Psoas muscle (tissue), 7 donors: ENCODE measurements at regions not wholly inside any gene's neighbourhood (a gene's known extent, or its start where the extent isn't known, plus 50 kb on each side); places are given as distances from the start of the nearest gene placed in this dataset.

Experiments used
- ATAC-seq, 4 donors: fragments of 200-7000 bp; cut with Tn5 transposase; one replicate each; pipeline ENCODE4 v1.9.1; 2020; ENCODE audit warnings: moderate library complexity in 3 of 4, mild to moderate bottlenecking in 2 of 4
- DNase-seq, 2 donors: peaks; one replicate each; pipeline ENCODE4 v3.0.0-alpha.2; 2020
- H3K27ac ChIP-seq: fragments of 200-600 bp; one replicate; pipeline ENCODE4 v1.8.0; 2022
- H3K27me3 ChIP-seq, 3 donors: fragments of 200-600 bp in 1 of 3; one replicate each; pipeline versions ENCODE4 v1.6.1 to v1.8.0; 2013 to 2022; ENCODE audit warnings: low read length in 2 of 3, mild to moderate bottlenecking in 2 of 3, moderate library complexity in 1 of 3; ENCODE audit not compliant: insufficient read depth in 3 of 3
- H3K36me3 ChIP-seq, 2 donors: fragments of 200-600 bp in 1 of 2; one replicate each; pipeline versions ENCODE4 v1.6.1 to v1.8.0; 2013 to 2022; ENCODE audit warnings: low read depth in 1 of 2, mild to moderate bottlenecking in 1 of 2, moderate library complexity in 1 of 2; ENCODE audit not compliant: insufficient read depth in 1 of 2
- H3K4me1 ChIP-seq: fragments of 200-600 bp; one replicate; pipeline ENCODE4 v1.8.0; 2022
- H3K4me3 ChIP-seq: fragments of 200-600 bp; one replicate; pipeline ENCODE4 v1.8.0; 2022; ENCODE audit warnings: mild to moderate bottlenecking
- H3K9me3 ChIP-seq: fragments of 200-600 bp; one replicate; pipeline ENCODE4 v1.8.0; 2022
- CTCF ChIP-seq: fragments of 200-600 bp; IDR thresholded peaks from one replicate; pipeline ENCODE4 v1.8.0; 2022; ENCODE audit warnings: antibody characterized with exemption
- WGBS, 3 donors: extraction: QIAGEN DNeasy Blood & Tissue Kit; methylation state at CpG; one replicate each; pipeline versions ENCODE4 v1.1.6 to v1.1.7; 2013; 5-methylcytosine and 5-hydroxymethylcytosine counted together
- intact Hi-C, 2 donors: fragments of 100-400 bp; cut with DNase I; formaldehyde crosslinking; loops; one replicate each; pipeline versions ENCODE4 v1.11.0 to v1.14.2; 2022
- donor health status: healthy with polysubstance abuse.
- donor health status: DM: no; HTN: no; CAD: no; lungs with moderate emphysema.
- donor health status: Bipolar disorder and iron deficiency.
- donor health status: healthy.
- donor health status: DM: yes; HTN: yes; CAD: no.
- donor health status: DM: no; HTN: no; CAD: no.
- donor health status: DM: yes; HTN: yes; CAD: no.

DNA sequence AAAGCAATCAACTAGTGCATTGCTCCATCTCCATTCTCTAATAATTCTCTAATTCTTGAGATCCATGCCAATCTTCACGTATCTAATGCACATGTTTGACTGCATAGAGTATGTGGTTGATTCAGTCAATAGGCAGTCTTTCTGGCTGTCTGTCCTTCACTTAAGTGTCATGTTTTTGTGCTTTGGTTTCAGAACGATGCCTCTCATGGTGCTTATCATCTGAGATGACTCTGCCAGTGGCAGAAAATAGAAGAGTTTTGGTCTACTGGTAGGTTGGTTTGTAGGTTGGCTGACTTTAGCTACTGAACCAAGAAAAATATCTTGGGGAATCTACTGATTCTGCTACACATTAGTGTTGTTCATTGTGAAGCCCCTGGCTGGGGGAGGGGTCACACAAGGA, 364.2 kb downstream of the SFMBT2 start:
- H3K9me3 ChIP-seq, result no peaks in the 10 kb centered on the region
- H3K27ac ChIP-seq, result no peak overlapping the region
- WGBS, 3 donors, result 78 to 81% (median 81%) methylated on average over 2 of the region's 2 CpGs
- no peaks in the 10 kb centered on the region for H3K36me3 ChIP-seq
- intact Hi-C loops, result no loop called here
- H3K4me3 ChIP-seq, result no peak overlapping the region
- no peaks in the 10 kb centered on the region for H3K27me3 ChIP-seq
- TF ChIP-seq CTCF, result no peak
- DNase-seq, result no peak
- no peaks in the 10 kb centered on the region for H3K4me1 ChIP-seq
- ATAC-seq, result no peak

- H3K36me3 ChIP-seq, result no peaks in the 10 kb centered on the region
- WGBS, 3 donors, result 49 to 62% (median 51%) methylated on average over 4 of the region's 4 CpGs
- H3K27me3 ChIP-seq, result no peaks in the 10 kb centered on the region
- no peaks in the 10 kb centered on the region for H3K9me3 ChIP-seq
- H3K4me1 ChIP-seq, result no peaks in the 10 kb centered on the region
- ATAC-seq (no peak), DNase-seq (no peak)
- no peak overlapping the region for H3K4me3 ChIP-seq
- H3K27ac ChIP-seq, result no peak overlapping the region
- TF ChIP-seq CTCF, result no peak
- intact Hi-C loops, result no loop called here
These were observed 364.8 kb downstream of the SFMBT2 start for GRCh38 chr10:7045891-7046599.

GRCh38 chr10:7043055-7043653, 367.7 kb downstream of the SFMBT2 start:
- WGBS, 3 donors, result 69% methylated on average over 3 of the region's 3 CpGs
- DNase-seq (no peak), ATAC-seq (no peak)
- Histone ChIP-seq H3K27me3 (no peaks in the 10 kb centered on the region), H3K36me3 (no peaks in the 10 kb centered on the region), H3K4me1 (no peaks in the 10 kb centered on the region), H3K9me3 (no peaks in the 10 kb centered on the region), H3K27ac (no peak overlapping the region), H3K4me3 (no peak overlapping the region)
- intact Hi-C loops, result no loop called here
- no peak for TF ChIP-seq CTCF

DNA sequence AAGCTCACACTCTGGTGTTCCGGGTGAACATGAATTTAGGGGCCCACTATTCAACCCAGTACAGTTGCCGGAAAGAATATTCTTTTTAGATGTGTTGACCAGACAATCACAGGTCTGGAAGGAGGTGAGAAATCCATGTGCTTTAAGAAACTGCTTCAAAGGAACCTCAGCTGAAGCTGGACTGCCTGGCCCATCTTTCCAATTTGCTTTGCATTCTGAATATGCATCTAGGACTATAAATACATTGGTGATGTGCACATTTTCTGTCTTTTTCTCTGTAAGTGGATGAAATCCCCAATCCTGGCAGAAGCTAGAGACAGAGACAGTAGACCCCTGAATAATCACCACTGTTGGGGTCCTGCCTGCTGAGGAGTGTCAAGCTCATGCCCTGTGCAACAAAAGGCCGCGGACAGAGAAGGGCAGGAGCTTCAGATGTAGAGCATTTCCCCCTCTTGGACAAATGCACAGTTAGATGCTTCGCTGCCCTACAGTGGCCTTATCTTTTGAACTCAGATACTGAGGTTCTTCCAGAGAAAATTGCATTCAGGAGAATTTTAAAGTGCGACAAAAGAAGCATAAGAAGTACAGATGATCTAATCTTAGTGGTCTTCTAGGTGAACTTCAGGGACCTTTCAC, 368.3 kb downstream of the SFMBT2 start:
- WGBS, 3 donors, result 88 to 91% (median 89%) methylated on average over 6 of the region's 6 CpGs
- intact Hi-C loops, result no loop called here
- ATAC-seq, result no peak

More for the DNA sequence above, 368.3 kb downstream of the SFMBT2 start:
- Histone ChIP-seq H3K36me3 (no peaks in the 10 kb centered on the region), H3K27me3 (no peaks in the 10 kb centered on the region), H3K9me3 (no peaks in the 10 kb centered on the region), H3K4me3 (no peak overlapping the region), H3K4me1 (no peaks in the 10 kb centered on the region), H3K27ac (no peak overlapping the region)
- TF ChIP-seq CTCF, result no peak
- DNase-seq, result no peak
